Breast epithelium (tissue), 4 donors: ENCODE measurements at regions not wholly inside any gene's neighbourhood (a gene's known extent, or its start where the extent isn't known, plus 50 kb on each side); places are given as distances from the start of the nearest gene placed in this dataset.

Experiments used
- DNase-seq, 2 donors: peaks; one replicate each; pipeline ENCODE4 v3.0.0-alpha.2; 2019; ENCODE audit warnings: low spot score in 2 of 2
- H3K27ac ChIP-seq, 2 donors: fragments of 200-600 bp; sonication (generic) in 1 of 2; one replicate each; pipeline ENCODE4 v1.5.1; 2016 to 2019; ENCODE audit warnings: mild to moderate bottlenecking in 1 of 2
- H3K27me3 ChIP-seq, 2 donors: fragments of 200-600 bp; sonication (generic) in 1 of 2; one replicate each; pipeline versions ENCODE4 v1.5.1 to v1.6.0; 2017 to 2019; ENCODE audit warnings: control low read depth in 1 of 2, mild to moderate bottlenecking in 1 of 2
- H3K36me3 ChIP-seq: fragments of 200-600 bp; one replicate; pipeline ENCODE4 v1.5.1; 2019
- H3K4me1 ChIP-seq, 2 donors: fragments of 200-600 bp; sonication (generic); one replicate each; pipeline ENCODE4 v1.5.1; 2016 to 2019; ENCODE audit warnings: control low read depth in 1 of 2
- H3K4me3 ChIP-seq, 3 donors: fragments of 200-600 bp; sonication (generic); 1 replicate in 2 of 3; 2 replicates in 1 of 3; pipeline ENCODE4 v1.5.1; 2016 to 2019; ENCODE audit warnings: mild to moderate bottlenecking in 3 of 3, moderate library complexity in 2 of 3
- H3K9me3 ChIP-seq, 2 donors: fragments of 200-600 bp; sonication (generic) in 1 of 2; one replicate each; pipeline ENCODE4 v1.5.1; 2016 to 2019; ENCODE audit warnings: control low read depth in 1 of 2
- CTCF ChIP-seq, 3 donors: fragments of 450-650 bp; IDR thresholded peaks; one replicate each; pipeline ENCODE4 v1.5.1; 2016 to 2017; ENCODE audit warnings: antibody characterized with exemption in 3 of 3, mild to moderate bottlenecking in 3 of 3, moderate library complexity in 3 of 3
- POLR2A ChIP-seq: fragments of 450-650 bp; IDR thresholded peaks from one replicate; pipeline ENCODE4 v1.6.1; 2016; ENCODE audit warnings: antibody characterized with exemption, mild to moderate bottlenecking, moderate library complexity
- POLR2AphosphoS5 ChIP-seq, 3 donors: sonication (generic); formaldehyde crosslinking; IDR thresholded peaks; one replicate each; pipeline ENCODE4 v1.6.1; 2017; ENCODE audit warnings: antibody characterized with exemption in 3 of 3
- intact Hi-C: fragments of 100-400 bp; cut with DNase I; formaldehyde crosslinking; loops from one replicate; pipeline ENCODE4 v1.15.1; 2023; ENCODE audit warnings: low total_unique reads

DNA sequence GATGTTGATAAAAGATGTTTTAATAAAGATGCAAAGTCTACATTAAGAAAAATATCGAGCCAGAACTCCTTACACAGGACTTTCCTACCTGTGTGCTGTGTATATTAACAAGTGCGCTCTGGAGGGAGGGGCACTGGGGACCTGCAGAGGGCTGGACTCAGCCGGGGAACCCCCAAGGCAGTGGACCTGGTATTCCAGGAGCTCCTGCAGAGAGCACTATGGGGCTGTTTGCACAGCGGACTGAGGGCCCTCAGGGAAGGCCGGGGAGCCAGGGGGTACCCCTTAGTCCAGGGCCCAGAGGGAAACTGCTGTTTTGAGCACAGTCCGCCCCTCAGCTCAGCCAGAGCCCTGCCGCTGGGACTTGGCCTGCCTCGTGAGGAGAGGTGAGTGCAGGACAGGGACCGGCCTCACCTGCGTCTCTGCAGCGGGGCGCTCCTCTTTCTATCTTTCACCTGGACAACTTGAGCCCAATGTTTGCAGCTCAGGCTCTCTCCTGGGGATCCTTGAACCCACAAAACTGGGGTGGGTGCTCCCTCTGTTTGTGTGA lies 168.4 kb downstream of the ARL4C start:
- Histone ChIP-seq H3K4me1 (no peaks in the 10 kb centered on the region), H3K36me3 (no peaks in the 10 kb centered on the region), H3K27ac (peak overlapping the region in 1 of 2 donors; percentile 15), H3K4me3 (no peak overlapping the region), H3K9me3 (no peaks in the 10 kb centered on the region), H3K27me3 (no peaks in the 10 kb centered on the region)
- DNase-seq: no peak
- TF ChIP-seq CTCF (IDR thresholded peaks at IDR 0.05) (no peak), POLR2A (no peak), POLR2AphosphoS5 (IDR thresholded peaks at IDR 0.05) (no peak)
- intact Hi-C loops: no loop called here

DNA sequence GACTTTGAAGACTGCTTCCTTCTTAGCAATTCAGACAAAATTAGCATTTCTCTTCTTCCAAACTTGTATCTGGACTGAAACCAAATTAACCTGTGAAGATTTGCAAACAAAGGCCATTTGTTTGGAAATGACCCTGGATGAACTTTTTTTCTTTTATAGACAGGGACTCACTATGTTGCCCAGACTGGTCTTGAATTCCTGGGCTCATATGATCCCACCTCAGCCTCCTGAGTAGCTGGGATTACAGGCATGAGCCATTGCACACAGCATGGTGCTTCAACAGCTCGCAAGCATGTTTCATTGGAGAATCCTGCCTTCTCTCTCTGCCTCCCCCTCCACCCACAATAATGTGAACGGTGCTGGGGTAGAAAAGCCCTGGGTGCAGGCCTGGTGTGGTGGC lies 170.2 kb downstream of the ARL4C start:
- DNase-seq: no peak
- no peak for TF ChIP-seq POLR2AphosphoS5 (IDR thresholded peaks at IDR 0.05)
- no peak for TF ChIP-seq POLR2A
- TF ChIP-seq CTCF (IDR thresholded peaks at IDR 0.05): no peak
- Histone ChIP-seq H3K4me3 (no peak overlapping the region), H3K4me1 (no peaks in the 10 kb centered on the region), H3K36me3 (no peaks in the 10 kb centered on the region), H3K27ac (peak overlapping the region in 1 of 2 donors; percentile 35), H3K9me3 (no peaks in the 10 kb centered on the region), H3K27me3 (no peaks in the 10 kb centered on the region)
- intact Hi-C loops: loop anchor here (2.0 kb wide), 1 partner anchor 58 kb away; no protein-coding TSS in a partner anchor

- DNase-seq: peak in 1 of 2 donors; percentile 65
- intact Hi-C loops: no loop called here
- H3K36me3 ChIP-seq: no peaks in the 10 kb centered on the region
- no peak for TF ChIP-seq CTCF (IDR thresholded peaks at IDR 0.05)
- TF ChIP-seq POLR2AphosphoS5 (IDR thresholded peaks at IDR 0.05): peak in 1 of 3 donors; percentile 55
- peak overlapping the region; percentile 41 to 62 for H3K27ac ChIP-seq
- no peak overlapping the region for H3K4me3 ChIP-seq
- H3K9me3 ChIP-seq: no peaks in the 10 kb centered on the region
- no peaks in the 10 kb centered on the region for H3K4me1 ChIP-seq
- no peaks in the 10 kb centered on the region for H3K27me3 ChIP-seq
Observed at GRCh38 chr2:234324116-234324515, 172.8 kb downstream of the ARL4C start.

- intact Hi-C loops: no loop called here
- H3K27ac ChIP-seq: peak overlapping the region in 1 of 2 donors; percentile 62
- no peak for TF ChIP-seq POLR2A
- TF ChIP-seq CTCF (IDR thresholded peaks at IDR 0.05): no peak
- no peak for TF ChIP-seq POLR2AphosphoS5 (IDR thresholded peaks at IDR 0.05)
Observed at GRCh38 chr2:234322766-234323465, 174.0 kb downstream of the ARL4C start.

DNA sequence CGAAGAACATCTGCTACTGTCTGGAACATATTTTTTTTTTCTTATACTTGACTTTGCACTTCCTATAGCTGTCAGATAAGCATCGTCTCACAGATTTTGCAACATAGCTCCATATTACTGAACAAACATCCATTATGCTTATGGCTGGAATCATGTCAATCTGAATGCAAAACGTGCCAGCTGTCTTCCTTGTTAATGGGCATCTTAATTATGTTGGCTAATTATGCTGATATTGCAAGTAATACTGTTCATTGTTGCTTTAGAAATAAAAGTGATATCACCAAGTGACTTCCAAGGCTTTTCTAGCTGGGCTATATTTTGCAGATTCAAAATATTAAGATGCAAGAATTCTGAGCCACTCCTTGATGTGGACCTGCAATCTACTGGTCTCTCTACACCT lies 176.8 kb downstream of the ARL4C start:
- no peak for TF ChIP-seq POLR2AphosphoS5 (IDR thresholded peaks at IDR 0.05)
- TF ChIP-seq POLR2A: no peak
- no peak for TF ChIP-seq CTCF (IDR thresholded peaks at IDR 0.05)

More at GRCh38 chr2:234322766-234323465, 174.0 kb downstream of the ARL4C start:
- Histone ChIP-seq H3K9me3 (no peaks in the 10 kb centered on the region), H3K4me3 (no peak overlapping the region), H3K4me1 (no peaks in the 10 kb centered on the region), H3K27me3 (no peaks in the 10 kb centered on the region), H3K36me3 (no peaks in the 10 kb centered on the region)
- no peak for DNase-seq

More for the DNA sequence above, 176.8 kb downstream of the ARL4C start:
- Histone ChIP-seq H3K4me1 (no peaks in the 10 kb centered on the region), H3K27me3 (no peaks in the 10 kb centered on the region), H3K9me3 (no peaks in the 10 kb centered on the region), H3K4me3 (no peak overlapping the region), H3K27ac (no peak overlapping the region), H3K36me3 (no peaks in the 10 kb centered on the region)
- intact Hi-C loops: no loop called here
- no peak for DNase-seq
